SU-DHL-6 (cell line): ENCODE measurements at regions not wholly inside any gene's neighbourhood (a gene's known extent, or its start where the extent isn't known, plus 50 kb on each side); places are given as distances from the start of the nearest gene placed in this dataset.

Source experiments
- H2AFZ ChIP-seq: fragments of 200-600 bp; sonication (generic); 2 replicates; pipeline ENCODE4 v1.6.1; 2014; ENCODE audit warnings: low read depth, mild to moderate bottlenecking, moderate library complexity, mixed read lengths, antibody characterized with exemption, low read length; ENCODE audit not compliant: severe bottlenecking
- H3F3A ChIP-seq: fragments of 200-600 bp; shearing (Covaris generic); 2 replicates; pipeline ENCODE4 v1.6.0; 2016; ENCODE audit warnings: antibody characterized with exemption, mild to moderate bottlenecking; ENCODE audit not compliant: insufficient read depth
- H3K27ac ChIP-seq: fragments of 200-600 bp; sonication (generic); 2 replicates; pipeline ENCODE4 v1.5.1; 2016; ENCODE audit warnings: low read depth, mild to moderate bottlenecking, low read length, moderate library complexity, mixed read lengths
- H3K27me3 ChIP-seq: fragments of 200-600 bp; sonication (generic), shearing (Covaris generic); 2 replicates; pipeline ENCODE4 v1.6.0; 2014; ENCODE audit warnings: mild to moderate bottlenecking, low read length
- H3K36me3 ChIP-seq: fragments of 200-600 bp; sonication (generic); 2 replicates; pipeline ENCODE4 v1.6.1; 2014; ENCODE audit warnings: mild to moderate bottlenecking, low read length, mixed read lengths
- H3K4me2 ChIP-seq: fragments of 300-600, 200-600 bp; shearing (Covaris generic), sonication (generic); 2 replicates; pipeline ENCODE4 v1.6.0; 2014; ENCODE audit warnings: low read length, low read depth, mild to moderate bottlenecking; ENCODE audit not compliant: poor library complexity, severe bottlenecking
- H3K4me3 ChIP-seq: fragments of 200-600 bp; sonication (generic); 2 replicates; pipeline ENCODE4 v1.5.1; 2014; ENCODE audit warnings: antibody characterized with exemption, low read length, mild to moderate bottlenecking, mixed read lengths; ENCODE audit not compliant: insufficient read depth, poor library complexity, severe bottlenecking
- H3K79me2 ChIP-seq: fragments of 200-600 bp; sonication (generic); 2 replicates; pipeline ENCODE4 v1.6.1; 2014; ENCODE audit warnings: mild to moderate bottlenecking, low read length, moderate library complexity; ENCODE audit not compliant: insufficient read depth
- H3K9ac ChIP-seq: fragments of 200-600 bp; sonication (generic); 2 replicates; pipeline ENCODE4 v1.7.0; 2014; ENCODE audit warnings: mild to moderate bottlenecking, low read length
- H3K9me2 ChIP-seq: fragments of 200-600 bp; sonication (generic); replicated peaks from 2 replicates; pipeline ENCODE4 v1.6.1; 2014; ENCODE audit warnings: low read length; ENCODE audit not compliant: insufficient read depth
- H3K9me3 ChIP-seq: fragments of 200-600 bp; sonication (generic); 2 replicates; pipeline ENCODE4 v1.6.1; 2014; ENCODE audit warnings: low read length, mixed read lengths; ENCODE audit not compliant: insufficient read depth
- H4K20me1 ChIP-seq: fragments of 200-600 bp; sonication (generic); 2 replicates; pipeline ENCODE4 v1.6.1; 2014; ENCODE audit warnings: low read depth, mild to moderate bottlenecking, antibody characterized with exemption, low read length, moderate library complexity, mixed read lengths
- EZH2phosphoT487 ChIP-seq: fragments of 200-600 bp; sonication (generic), shearing (Covaris generic); conservative IDR thresholded peaks from 2 replicates; pipeline ENCODE4 v1.6.1; 2018; ENCODE audit warnings: mild to moderate bottlenecking, antibody characterized with exemption, low read length, moderate library complexity, mixed read lengths
- TF ChIP-seq, protein P1 (sequence below): fragments of 200-600 bp; sonication (generic); IDR thresholded peaks from one replicate; pipeline ENCODE4 v1.5.1; 2017; ENCODE audit warnings: antibody characterized with exemption, mild to moderate bottlenecking, low read length, moderate library complexity; ENCODE audit not compliant: insufficient read depth, poor library complexity, severe bottlenecking

- H3K4me3 ChIP-seq: no peak overlapping the region
- no peaks in the 10 kb centered on the region for H3K79me2 ChIP-seq
- H3K27me3 ChIP-seq: no peaks in the 10 kb centered on the region
- no peak overlapping the region for H2AFZ ChIP-seq
- no peak overlapping the region for H3K27ac ChIP-seq
- H3K36me3 ChIP-seq: no peaks in the 10 kb centered on the region
- H3K4me2 ChIP-seq: no peak overlapping the region
- no peak overlapping the region for H3K9ac ChIP-seq
- TF ChIP-seq, protein P1, sequence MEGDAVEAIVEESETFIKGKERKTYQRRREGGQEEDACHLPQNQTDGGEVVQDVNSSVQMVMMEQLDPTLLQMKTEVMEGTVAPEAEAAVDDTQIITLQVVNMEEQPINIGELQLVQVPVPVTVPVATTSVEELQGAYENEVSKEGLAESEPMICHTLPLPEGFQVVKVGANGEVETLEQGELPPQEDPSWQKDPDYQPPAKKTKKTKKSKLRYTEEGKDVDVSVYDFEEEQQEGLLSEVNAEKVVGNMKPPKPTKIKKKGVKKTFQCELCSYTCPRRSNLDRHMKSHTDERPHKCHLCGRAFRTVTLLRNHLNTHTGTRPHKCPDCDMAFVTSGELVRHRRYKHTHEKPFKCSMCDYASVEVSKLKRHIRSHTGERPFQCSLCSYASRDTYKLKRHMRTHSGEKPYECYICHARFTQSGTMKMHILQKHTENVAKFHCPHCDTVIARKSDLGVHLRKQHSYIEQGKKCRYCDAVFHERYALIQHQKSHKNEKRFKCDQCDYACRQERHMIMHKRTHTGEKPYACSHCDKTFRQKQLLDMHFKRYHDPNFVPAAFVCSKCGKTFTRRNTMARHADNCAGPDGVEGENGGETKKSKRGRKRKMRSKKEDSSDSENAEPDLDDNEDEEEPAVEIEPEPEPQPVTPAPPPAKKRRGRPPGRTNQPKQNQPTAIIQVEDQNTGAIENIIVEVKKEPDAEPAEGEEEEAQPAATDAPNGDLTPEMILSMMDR: no peak
- no peak for TF ChIP-seq EZH2phosphoT487
- H3K9me2 ChIP-seq: no peaks in the 10 kb centered on the region
- H3K9me3 ChIP-seq: no peaks in the 10 kb centered on the region
- no peaks in the 10 kb centered on the region for H3F3A ChIP-seq
- H4K20me1 ChIP-seq: no peaks in the 10 kb centered on the region
Measured at GRCh38 chr4:126961661-126962060, 671.1 kb upstream of the INTU start.

DNA sequence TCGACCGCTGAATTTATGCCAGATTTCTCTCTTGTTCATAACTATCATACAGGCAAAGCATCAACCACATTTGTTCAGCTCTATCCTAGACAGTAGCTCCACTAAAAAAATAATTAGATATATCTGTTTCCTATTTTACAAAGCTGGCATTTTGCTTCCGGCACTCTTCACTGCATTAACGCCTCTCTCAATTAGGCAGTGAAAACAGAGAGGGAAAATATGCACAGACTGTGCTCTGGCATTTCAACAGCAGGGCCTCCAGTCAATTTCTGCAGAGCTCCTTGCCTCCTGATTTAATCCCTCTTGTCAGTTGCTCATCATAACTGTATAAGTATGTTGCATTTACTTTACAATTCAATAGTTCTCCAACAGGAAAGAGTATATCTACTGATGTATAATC lies 666.9 kb upstream of the INTU start:
- Histone ChIP-seq H3K36me3 (no peaks in the 10 kb centered on the region), H2AFZ (no peak overlapping the region), H3K79me2 (no peaks in the 10 kb centered on the region), H3K4me2 (no peak overlapping the region), H3K4me3 (no peak overlapping the region), H3F3A (no peaks in the 10 kb centered on the region), H3K27ac (no peak overlapping the region), H3K27me3 (no peaks in the 10 kb centered on the region), H3K9me2 (no peaks in the 10 kb centered on the region), H3K9ac (no peak overlapping the region), H3K9me3 (no peaks in the 10 kb centered on the region), H4K20me1 (no peaks in the 10 kb centered on the region)
- no peak for TF ChIP-seq EZH2phosphoT487
- TF ChIP-seq, protein P1: no peak

GRCh38 chr4:126969360-126970235 lies 663.2 kb upstream of the INTU start:
- Histone ChIP-seq H3K4me3 (no peak overlapping the region), H2AFZ (no peak overlapping the region), H4K20me1 (no peaks in the 10 kb centered on the region), H3F3A (no peaks in the 10 kb centered on the region), H3K9ac (no peak overlapping the region), H3K9me2 (no peaks in the 10 kb centered on the region), H3K79me2 (no peaks in the 10 kb centered on the region), H3K9me3 (no peaks in the 10 kb centered on the region), H3K27me3 (no peaks in the 10 kb centered on the region), H3K4me2 (no peak overlapping the region), H3K27ac (no peak overlapping the region), H3K36me3 (no peaks in the 10 kb centered on the region)
- TF ChIP-seq, protein P1: no peak
- no peak for TF ChIP-seq EZH2phosphoT487
